Trophoblast cell (in vitro differentiated cells and primary cell): ENCODE measurements at regions not wholly inside any gene's neighbourhood (a gene's known extent, or its start where the extent isn't known, plus 50 kb on each side); places are given as distances from the start of the nearest gene placed in this dataset.
A peak's percentile ranks its signal among the peaks of the same experiment; 100 is the strongest.

Experiments
- DNase-seq, 2 donors: peaks; one replicate each; pipeline ENCODE4 v3.0.0-alpha.2; 2016
- H2AFZ ChIP-seq: 2 replicates; pipeline ENCODE4 v1.6.1; 2013; ENCODE audit warnings: low read length, moderate library complexity, mild to moderate bottlenecking; ENCODE audit not compliant: insufficient read depth, poor library complexity
- H2AK5ac ChIP-seq: 2 replicates; pipeline ENCODE4 v1.6.1; 2013; ENCODE audit warnings: mild to moderate bottlenecking, low read length
- H2BK120ac ChIP-seq: 2 replicates; pipeline ENCODE4 v1.6.1; 2013; ENCODE audit warnings: low read length, mild to moderate bottlenecking, moderate library complexity; ENCODE audit not compliant: insufficient read depth, poor library complexity
- H2BK12ac ChIP-seq: 2 replicates; pipeline ENCODE4 v1.6.1; 2013; ENCODE audit warnings: mild to moderate bottlenecking, low read length, moderate library complexity
- H2BK5ac ChIP-seq: 2 replicates; pipeline ENCODE4 v1.6.1; 2013; ENCODE audit warnings: low read length, low read depth, moderate library complexity, mild to moderate bottlenecking; ENCODE audit not compliant: poor library complexity
- H3K14ac ChIP-seq: 2 replicates; pipeline ENCODE4 v1.6.1; 2013; ENCODE audit warnings: mild to moderate bottlenecking, low read length
- H3K18ac ChIP-seq: 2 replicates; pipeline ENCODE4 v1.6.1; 2013; ENCODE audit warnings: mild to moderate bottlenecking, low read length
- H3K23ac ChIP-seq: 2 replicates; pipeline ENCODE4 v1.6.1; 2013; ENCODE audit warnings: low read length
- H3K27ac ChIP-seq: 2 replicates; pipeline ENCODE4 v1.5.1; 2013; ENCODE audit warnings: low read depth, mild to moderate bottlenecking, inconsistent platforms, low read length, moderate library complexity
- H3K27me3 ChIP-seq: 2 replicates; pipeline ENCODE4 v1.6.1; 2013; ENCODE audit warnings: inconsistent platforms, mild to moderate bottlenecking, low read length, moderate library complexity; ENCODE audit not compliant: insufficient read depth
- H3K36me3 ChIP-seq, 2 experiments: 1 replicate in 1 of 2; 2 replicates in 1 of 2; pipeline ENCODE4 v1.6.1; 2013; ENCODE audit warnings: low read length in 2 of 2, mild to moderate bottlenecking in 2 of 2, moderate library complexity in 1 of 2; ENCODE audit not compliant: insufficient read depth in 2 of 2, control insufficient read depth in 1 of 2
- H3K4ac ChIP-seq: 2 replicates; pipeline ENCODE4 v1.6.1; 2013; ENCODE audit warnings: low read depth, mild to moderate bottlenecking, low read length, moderate library complexity
- H3K4me1 ChIP-seq, 2 experiments: 1 replicate in 1 of 2; 2 replicates in 1 of 2; pipeline ENCODE4 v1.6.1; 2013; ENCODE audit warnings: low read length in 2 of 2, mild to moderate bottlenecking in 2 of 2, moderate library complexity in 1 of 2; ENCODE audit not compliant: insufficient read depth in 2 of 2, control insufficient read depth in 1 of 2
- H3K4me2 ChIP-seq: 2 replicates; pipeline ENCODE4 v1.6.1; 2013; ENCODE audit warnings: inconsistent platforms, mild to moderate bottlenecking, low read length, moderate library complexity
- H3K4me3 ChIP-seq: 2 replicates; pipeline ENCODE4 v1.5.1; 2013; ENCODE audit warnings: mild to moderate bottlenecking, low read depth, low read length, inconsistent platforms
- H3K79me1 ChIP-seq: one replicate; pipeline ENCODE4 v1.6.1; 2013; ENCODE audit warnings: low read length
- H3K79me2 ChIP-seq: 2 replicates; pipeline ENCODE4 v1.6.1; 2013; ENCODE audit warnings: low read length, mild to moderate bottlenecking; ENCODE audit not compliant: control insufficient read depth, insufficient read depth, poor library complexity
- H3K9ac ChIP-seq: 2 replicates; pipeline ENCODE4 v1.6.1; 2013; ENCODE audit warnings: mild to moderate bottlenecking, low read length
- H3K9me3 ChIP-seq: 2 replicates; pipeline ENCODE4 v1.6.1; 2013; ENCODE audit warnings: low read depth, mild to moderate bottlenecking, control low read depth, inconsistent platforms, low read length; ENCODE audit not compliant: insufficient read depth
- H4K12ac ChIP-seq: 2 replicates; pipeline ENCODE4 v1.6.1; 2013; ENCODE audit warnings: low read depth, mild to moderate bottlenecking, low read length, moderate library complexity
- H4K8ac ChIP-seq: 2 replicates; pipeline ENCODE4 v1.6.1; 2013; ENCODE audit warnings: low read depth, mild to moderate bottlenecking, low read length, moderate library complexity
- H4K91ac ChIP-seq: one replicate; pipeline ENCODE4 v1.6.1; 2013; ENCODE audit warnings: low read depth, mild to moderate bottlenecking, low read length, moderate library complexity
- WGBS: extraction: QIAGEN DNeasy Blood & Tissue Kit; methylation state at CpG from one replicate; pipeline ENCODE4 v1.1.7; 2013; ENCODE audit warnings: missing lambda C conversion rate; ENCODE audit not compliant: insufficient read length, insufficient coverage; ENCODE audit errors: extremely low coverage; 5-methylcytosine and 5-hydroxymethylcytosine counted together

- Histone ChIP-seq H2AFZ (peak overlapping the region; percentile 76), H3K27ac (no peak overlapping the region), H2AK5ac (peak overlapping the region; percentile 98), H3K4me2 (no peak overlapping the region), H4K91ac (peak overlapping the region; percentile 95), H3K4me1 (peaks cover 11 to 16% of the 10 kb centered on the region in 2 experiments), H3K4ac (peak overlapping the region; percentile 47), H3K79me2 (peaks cover 4% of the 10 kb centered on the region), H3K27me3 (no peaks in the 10 kb centered on the region), H2BK120ac (peak overlapping the region; percentile 92), H3K23ac (no peak overlapping the region), H3K4me3 (no peak overlapping the region), H3K9me3 (no peaks in the 10 kb centered on the region), H3K18ac (peak overlapping the region; percentile 68), H2BK5ac (peak overlapping the region; percentile 46), H3K36me3 (no peaks in the 10 kb centered on the region), H2BK12ac (peak overlapping the region; percentile 94), H3K79me1 (peaks cover 17% of the 10 kb centered on the region), H4K8ac (peak overlapping the region; percentile 79), H3K14ac (peak overlapping the region; percentile 77), H4K12ac (peak overlapping the region; percentile 56), H3K9ac (no peak overlapping the region)
- DNase-seq = no peak
- no CpG with 5 or more reads among the region's 16 CpGs for WGBS
These were observed 275.3 kb downstream of the SNX13 start for GRCh38 chr7:17665029-17665428.

GRCh38 chr7:17668122-17668521 is 272.2 kb downstream of the SNX13 start:
- Histone ChIP-seq H2BK120ac (no peak overlapping the region), H3K79me1 (peaks cover 8% of the 10 kb centered on the region), H3K23ac (no peak overlapping the region), H2AFZ (no peak overlapping the region), H2BK12ac (no peak overlapping the region), H3K27ac (no peak overlapping the region), H3K4ac (no peak overlapping the region), H2AK5ac (no peak overlapping the region), H4K12ac (no peak overlapping the region), H3K27me3 (no peaks in the 10 kb centered on the region), H2BK5ac (no peak overlapping the region), H3K9me3 (no peaks in the 10 kb centered on the region), H4K91ac (no peak overlapping the region), H3K4me1 (peaks cover under 1 to 5% of the 10 kb centered on the region in 2 experiments), H3K4me3 (no peak overlapping the region), H3K79me2 (peaks cover 2% of the 10 kb centered on the region), H3K36me3 (no peaks in the 10 kb centered on the region), H3K4me2 (no peak overlapping the region), H4K8ac (no peak overlapping the region), H3K18ac (no peak overlapping the region), H3K14ac (no peak overlapping the region), H3K9ac (no peak overlapping the region)
- DNase-seq = no peak

GRCh38 chr7:17669204-17669603 is 271.1 kb downstream of the SNX13 start:
- Histone ChIP-seq H3K79me1 (peaks cover 9% of the 10 kb centered on the region), H3K9ac (no peak overlapping the region), H3K4me3 (no peak overlapping the region), H4K91ac (no peak overlapping the region), H2BK5ac (no peak overlapping the region), H3K27me3 (no peaks in the 10 kb centered on the region), H3K27ac (no peak overlapping the region), H3K79me2 (peaks cover 2% of the 10 kb centered on the region), H3K23ac (no peak overlapping the region), H4K12ac (no peak overlapping the region), H2BK12ac (no peak overlapping the region), H3K4me1 (peaks cover 3 to 7% of the 10 kb centered on the region in 2 experiments), H2AK5ac (no peak overlapping the region), H4K8ac (no peak overlapping the region), H3K4me2 (no peak overlapping the region), H2BK120ac (no peak overlapping the region), H3K14ac (no peak overlapping the region), H3K18ac (no peak overlapping the region), H3K4ac (no peak overlapping the region), H3K9me3 (no peaks in the 10 kb centered on the region), H3K36me3 (no peaks in the 10 kb centered on the region), H2AFZ (no peak overlapping the region)
- WGBS = no CpG with 5 or more reads among the region's 4 CpGs
- DNase-seq = no peak

- no peak overlapping the region for H2AK5ac ChIP-seq
- WGBS = no CpG with 5 or more reads among the region's 2 CpGs
- H3K14ac ChIP-seq = no peak overlapping the region
- H2BK5ac ChIP-seq = no peak overlapping the region
- peaks cover 2 to 3% of the 10 kb centered on the region in 2 experiments for H3K4me1 ChIP-seq
- no peaks in the 10 kb centered on the region for H3K9me3 ChIP-seq
- no peaks in the 10 kb centered on the region for H3K27me3 ChIP-seq
- no peak overlapping the region for H4K91ac ChIP-seq
- H3K4me2 ChIP-seq = no peak overlapping the region
- no peak overlapping the region for H2BK120ac ChIP-seq
- peak overlapping the region; percentile 61 for H2BK12ac ChIP-seq
- H3K4ac ChIP-seq = no peak overlapping the region
- no peak for DNase-seq
- no peaks in the 10 kb centered on the region for H3K36me3 ChIP-seq
- no peak overlapping the region for H3K27ac ChIP-seq
- no peak overlapping the region for H3K9ac ChIP-seq
- H3K79me2 ChIP-seq = no peaks in the 10 kb centered on the region
- no peak overlapping the region for H3K4me3 ChIP-seq
- no peak overlapping the region for H3K18ac ChIP-seq
- H4K8ac ChIP-seq = no peak overlapping the region
- peaks cover 10% of the 10 kb centered on the region for H3K79me1 ChIP-seq
- H4K12ac ChIP-seq = no peak overlapping the region
- no peak overlapping the region for H2AFZ ChIP-seq
- H3K23ac ChIP-seq = no peak overlapping the region
These were observed 268.3 kb downstream of the SNX13 start for GRCh38 chr7:17671956-17672355.
